HG02798 (cell line): ENCODE measurements at regions not wholly inside any gene's neighbourhood (a gene's known extent, or its start where the extent isn't known, plus 50 kb on each side); places are given as distances from the start of the nearest gene placed in this dataset.

Experiments used
- ATAC-seq: cut with Tn5 transposase; IDR thresholded peaks from one replicate; pipeline ENCODE4 v1.9.1; 2021; ENCODE audit warnings: mild to moderate bottlenecking; ENCODE audit not compliant: unreplicated experiment, poor library complexity

GRCh38 chr4:24032371-24032989, 142.6 kb upstream of the PPARGC1A start:
- ATAC-seq, result no peak

- no peak for ATAC-seq
These were observed 136.7 kb upstream of the PPARGC1A start for GRCh38 chr4:24026596-24026995.

GRCh38 chr4:24024605-24025004, 134.8 kb upstream of the PPARGC1A start:
- no peak for ATAC-seq

DNA sequence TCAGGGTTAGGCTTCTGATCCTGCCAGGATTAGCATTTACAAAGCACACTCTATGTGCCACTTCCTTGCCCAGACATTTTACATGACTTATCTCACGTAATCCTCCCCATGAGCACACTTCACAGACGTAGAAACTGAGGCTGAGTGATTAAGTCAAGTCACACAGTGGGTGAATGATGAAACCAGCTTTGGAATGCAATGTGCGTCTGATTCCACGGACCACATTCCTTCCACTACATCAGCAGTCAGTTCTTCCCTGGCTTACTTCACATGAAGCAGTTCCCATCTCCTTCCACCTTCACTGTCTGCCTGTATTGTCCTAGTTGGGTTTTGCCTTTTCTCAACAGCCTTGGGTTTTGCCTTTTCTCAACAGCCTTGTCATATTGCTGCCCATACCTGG, 134.3 kb upstream of the PPARGC1A start:
- ATAC-seq, result no peak

DNA sequence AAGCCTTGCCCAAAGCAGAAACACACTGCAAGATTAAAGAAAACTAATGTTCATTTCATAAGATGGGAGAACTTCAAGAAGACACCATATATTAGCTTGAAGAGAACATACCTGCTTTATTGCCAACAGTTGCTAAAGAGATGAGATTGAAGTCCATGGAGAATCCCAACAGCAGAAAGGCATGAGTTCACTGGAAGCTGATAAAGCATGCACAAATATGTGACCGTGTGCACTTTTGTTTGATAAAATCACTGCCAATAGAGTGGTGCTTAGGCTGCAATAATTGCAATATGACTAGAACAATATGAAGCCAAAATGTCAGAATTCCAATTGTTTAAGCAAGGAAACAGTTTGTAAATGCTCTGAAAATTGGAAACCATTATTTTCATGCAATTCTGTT, 125.9 kb upstream of the PPARGC1A start:
- ATAC-seq, result no peak

DNA sequence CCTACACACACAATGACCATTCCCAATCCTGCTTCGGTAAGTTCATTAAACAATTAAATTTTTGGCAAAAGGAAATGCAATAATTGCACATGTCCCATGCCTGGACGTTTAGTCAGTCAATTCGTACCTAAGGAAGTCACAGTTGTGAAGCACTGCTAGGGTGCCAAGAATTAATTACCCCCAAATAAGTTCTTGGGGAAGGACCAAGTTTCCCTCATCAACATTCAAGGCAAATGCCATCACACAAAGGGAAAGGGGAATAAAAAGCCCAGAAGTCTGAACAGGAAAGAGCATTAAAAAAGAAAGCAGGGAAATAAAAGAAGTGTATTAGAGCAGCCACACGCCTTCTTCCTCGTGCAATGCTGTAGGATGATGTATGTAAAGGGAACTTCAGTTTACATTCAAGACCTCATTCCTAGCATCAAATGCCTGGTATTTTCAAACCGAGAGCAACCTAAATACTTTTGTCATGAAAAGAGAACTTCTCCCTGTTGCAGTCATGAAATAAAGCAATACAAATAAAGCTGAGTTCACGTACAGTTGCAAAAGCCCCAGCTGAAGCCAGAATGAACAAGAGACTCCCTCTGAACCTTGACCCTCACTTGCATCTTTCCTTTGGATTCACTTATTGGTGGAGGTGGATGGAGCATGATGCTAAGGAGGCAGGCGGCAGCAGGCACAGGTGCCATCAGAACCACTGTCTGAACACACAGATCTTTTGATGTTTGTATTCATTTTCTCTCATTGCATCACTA, 124.0 kb upstream of the PPARGC1A start:
- no peak for ATAC-seq

GRCh38 chr4:24010994-24011393, 121.1 kb upstream of the PPARGC1A start:
- no peak for ATAC-seq

DNA sequence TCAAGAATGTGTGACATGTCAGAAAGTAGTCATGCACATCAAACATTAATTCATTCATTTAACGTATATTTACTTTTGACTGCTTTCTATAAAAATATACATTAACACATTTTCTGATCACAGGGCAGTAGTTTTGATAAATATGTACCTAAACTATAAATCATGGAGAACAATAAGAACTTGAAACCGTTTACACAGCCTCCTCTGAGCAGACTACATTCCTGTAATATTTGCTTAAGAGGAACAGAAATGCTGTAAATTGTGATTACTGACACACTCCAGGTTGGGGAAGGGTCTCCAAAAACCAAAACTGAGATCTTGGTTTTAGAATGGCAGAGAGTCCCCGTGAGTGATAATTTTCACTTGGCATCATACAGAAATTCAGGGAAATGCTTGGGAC, 120.7 kb upstream of the PPARGC1A start:
- no peak for ATAC-seq

GRCh38 chr4:24007860-24008261, 118.0 kb upstream of the PPARGC1A start:
- ATAC-seq, result no peak

- no peak for ATAC-seq
These were observed 116.4 kb upstream of the PPARGC1A start for GRCh38 chr4:24006269-24006668.

DNA sequence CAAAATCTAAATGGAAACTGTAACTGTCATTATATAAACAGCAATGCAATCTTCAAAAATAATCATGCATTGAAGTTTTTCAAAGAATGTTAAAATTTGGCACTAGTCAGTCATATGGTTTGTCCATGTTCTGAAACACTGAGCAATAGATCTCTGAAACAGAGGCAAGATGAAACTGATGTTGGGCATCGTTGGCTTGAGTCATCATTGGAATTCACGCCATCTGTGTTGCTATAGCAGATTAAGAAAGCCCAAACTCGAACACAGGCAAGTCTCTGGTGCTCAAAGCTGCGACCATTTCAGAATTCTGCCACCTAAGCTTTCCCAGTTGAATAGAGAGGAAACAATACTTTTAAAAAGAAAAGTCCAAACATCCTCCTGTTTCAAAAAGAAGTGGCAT, 114.1 kb upstream of the PPARGC1A start:
- no peak for ATAC-seq

- ATAC-seq, result no peak
These were observed 113.6 kb upstream of the PPARGC1A start for GRCh38 chr4:24003496-24003895.

DNA sequence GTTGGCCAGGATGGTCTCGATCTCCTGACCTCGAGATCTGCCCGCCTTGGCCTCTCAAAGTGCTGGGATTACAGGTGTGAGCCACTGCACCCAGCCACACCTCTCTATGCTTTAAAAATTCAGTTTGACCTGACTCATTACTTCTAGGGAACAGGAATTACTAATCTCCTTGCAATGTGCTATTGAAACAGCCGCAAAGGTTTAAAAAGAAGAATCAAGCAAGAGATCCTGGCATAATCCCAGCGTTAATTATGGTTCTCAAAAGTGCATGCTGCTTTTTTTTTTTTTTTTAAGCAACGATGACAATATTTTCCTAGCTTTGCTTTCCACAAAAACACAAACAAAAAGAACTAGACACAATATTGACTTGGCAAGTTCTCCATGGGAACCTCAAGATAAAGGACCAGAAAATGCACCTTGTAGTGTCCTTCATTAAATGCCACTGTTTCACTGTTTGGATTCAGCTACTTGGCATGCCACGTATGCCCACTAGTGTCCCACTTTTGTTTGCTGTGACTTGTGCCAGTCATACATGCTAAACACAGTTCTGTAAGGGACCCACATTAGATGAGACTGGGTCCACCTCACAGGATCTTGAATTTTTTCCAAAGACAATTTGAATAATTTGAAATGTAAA, 112.6 kb upstream of the PPARGC1A start:
- ATAC-seq, result no peak

- ATAC-seq, result no peak
These were observed 111.9 kb upstream of the PPARGC1A start for GRCh38 chr4:24001486-24002329.

GRCh38 chr4:24000470-24000831, 110.6 kb upstream of the PPARGC1A start:
- ATAC-seq, result no peak

GRCh38 chr4:23999714-24000469, 110.0 kb upstream of the PPARGC1A start:
- ATAC-seq, result no peak

- ATAC-seq, result peak; percentile 52
These were observed 103.5 kb upstream of the PPARGC1A start for GRCh38 chr4:23993373-23993772.

- ATAC-seq, result peak; percentile 48
These were observed 101.6 kb upstream of the PPARGC1A start for GRCh38 chr4:23991444-23991843.

DNA sequence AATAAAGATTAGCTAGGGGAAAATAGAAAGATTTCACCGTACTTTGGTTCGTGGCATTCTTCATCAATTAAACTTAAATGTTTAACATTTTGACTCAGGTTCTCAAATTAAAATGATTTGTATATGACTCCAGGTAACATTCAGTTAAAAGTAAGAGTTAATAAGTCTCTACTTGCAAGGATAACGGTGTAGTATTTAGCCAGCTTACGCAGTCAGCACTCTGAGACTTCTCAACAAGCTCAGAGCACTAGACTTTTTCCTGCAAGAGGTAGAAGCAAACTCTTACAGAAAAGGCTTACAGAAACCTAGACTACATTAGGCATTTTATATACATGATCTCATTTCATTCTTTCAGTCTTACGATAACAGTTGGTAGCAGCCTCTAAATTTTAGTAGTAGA, 96.4 kb upstream of the PPARGC1A start:
- ATAC-seq, result no peak

- ATAC-seq, result no peak
These were observed 91.5 kb upstream of the PPARGC1A start for GRCh38 chr4:23981328-23981727.
